ENCODE measurements at regions not wholly inside any gene's neighbourhood (a gene's known extent, or its start where the extent isn't known, plus 50 kb on each side); places are given as distances from the start of the nearest gene placed in this dataset.
"Not testable (repeated sequence)": the region's sequence is repeated elsewhere in the genome, so short reads cannot be mapped to it uniquely, and the experiment has no call there.

DNA sequence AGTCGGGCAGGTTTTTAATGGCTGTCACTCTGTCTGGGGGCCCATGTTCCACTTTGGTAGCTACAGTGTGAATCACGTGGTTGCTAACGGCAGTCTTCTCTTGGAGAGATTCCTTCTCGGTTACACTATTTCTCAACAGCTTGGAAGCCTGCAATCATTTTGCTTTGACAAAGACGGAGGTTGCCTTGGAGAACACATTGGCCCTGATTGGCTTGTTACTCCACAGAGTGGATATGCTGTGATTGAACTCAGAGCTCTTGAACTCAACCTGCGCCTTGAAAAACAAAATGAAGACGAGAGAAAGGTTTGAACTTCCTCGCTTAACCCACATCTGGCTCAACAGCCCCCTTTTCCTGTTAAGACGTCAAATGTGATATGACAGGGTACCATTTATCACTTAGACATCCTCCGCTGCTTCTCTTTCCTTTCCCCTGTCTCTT lies 218.9 kb downstream of the MAF start:
- no peaks in the 10 kb centered on the region for H4K20me1 ChIP-seq (ENCODE audit: control insufficient read depth, extremely low read depth, insufficient read depth, low read length)
- peak overlapping the region; percentile 8 for H3K4me2 ChIP-seq (ENCODE audit: control insufficient read depth, extremely low read depth, insufficient read depth, low read depth, low read length)
- peaks cover 3% of the 10 kb centered on the region for H3K27me3 ChIP-seq (ENCODE audit: control insufficient read depth, extremely low read depth, insufficient read depth, low read length)
- H3K9me3 ChIP-seq (ENCODE audit: control insufficient read depth, low read depth, low read length): no peaks in the 10 kb centered on the region
- H3K4me3 ChIP-seq (ENCODE audit: control insufficient read depth in 2 of 3, extremely low read depth in 1 of 3, insufficient read depth in 2 of 3, low read depth in 1 of 3, low read length in 3 of 3): no peak overlapping the region
- no peaks in the 10 kb centered on the region for H3K79me2 ChIP-seq (ENCODE audit: control insufficient read depth, insufficient read depth, low read length)
- H3K36me3 ChIP-seq (ENCODE audit: control insufficient read depth in 2 of 2, extremely low read depth in 1 of 2, insufficient read depth in 2 of 2, low read length in 2 of 2): no peaks in the 10 kb centered on the region
- TF ChIP-seq EZH2 (IDR thresholded peaks at IDR 0.05; ENCODE audit: low read length): no peak
- DNase-seq (ENCODE audit: low read depth, low spot score) (no peak), FAIRE-seq (no peak)
- dilution Hi-C loops (cut with MboI; ENCODE audit: extremely low pct_ligation_motif_present, low sequenced_read_pairs): no loop called here
- H3K9ac ChIP-seq (ENCODE audit: control insufficient read depth, extremely low read depth, insufficient read depth, low read length): no peak overlapping the region
- peaks cover 3% of the 10 kb centered on the region for H3K4me1 ChIP-seq (ENCODE audit: control insufficient read depth, extremely low read depth, insufficient read depth, low read length)
- no peak overlapping the region for H3K27ac ChIP-seq (ENCODE audit: control insufficient read depth, insufficient read depth, low read length)
- H3K9me1 ChIP-seq (ENCODE audit: control insufficient read depth, extremely low read depth, insufficient read depth, low read length): no peaks in the 10 kb centered on the region
- H2AFZ ChIP-seq (ENCODE audit: control insufficient read depth, low read length): no peak overlapping the region

- Histone ChIP-seq H4K20me1 (ENCODE audit: control insufficient read depth, extremely low read depth, insufficient read depth, low read length) (no peaks in the 10 kb centered on the region), H3K36me3 (ENCODE audit: control insufficient read depth in 2 of 2, extremely low read depth in 1 of 2, insufficient read depth in 2 of 2, low read length in 2 of 2) (no peaks in the 10 kb centered on the region), H3K9ac (ENCODE audit: control insufficient read depth, extremely low read depth, insufficient read depth, low read length) (no peak overlapping the region), H3K9me1 (ENCODE audit: control insufficient read depth, extremely low read depth, insufficient read depth, low read length) (no peaks in the 10 kb centered on the region), H3K27me3 (ENCODE audit: control insufficient read depth, extremely low read depth, insufficient read depth, low read length) (peaks cover 3% of the 10 kb centered on the region), H3K4me2 (ENCODE audit: control insufficient read depth, extremely low read depth, insufficient read depth, low read depth, low read length) (peak overlapping the region; percentile 8), H3K4me3 (ENCODE audit: control insufficient read depth in 2 of 3, extremely low read depth in 1 of 3, insufficient read depth in 2 of 3, low read depth in 1 of 3, low read length in 3 of 3) (no peak overlapping the region), H3K27ac (ENCODE audit: control insufficient read depth, insufficient read depth, low read length) (no peak overlapping the region), H3K9me3 (ENCODE audit: control insufficient read depth, low read depth, low read length) (no peaks in the 10 kb centered on the region), H2AFZ (ENCODE audit: control insufficient read depth, low read length) (peak overlapping the region; percentile 2), H3K4me1 (ENCODE audit: control insufficient read depth, extremely low read depth, insufficient read depth, low read length) (peaks cover 3% of the 10 kb centered on the region), H3K79me2 (ENCODE audit: control insufficient read depth, insufficient read depth, low read length) (no peaks in the 10 kb centered on the region)
- no peak for FAIRE-seq
- dilution Hi-C loops (cut with MboI; ENCODE audit: extremely low pct_ligation_motif_present, low sequenced_read_pairs): no loop called here
- DNase-seq (ENCODE audit: low read depth, low spot score): no peak
- no peak for TF ChIP-seq EZH2 (IDR thresholded peaks at IDR 0.05; ENCODE audit: low read length)
- TF ChIP-seq, protein P1, sequence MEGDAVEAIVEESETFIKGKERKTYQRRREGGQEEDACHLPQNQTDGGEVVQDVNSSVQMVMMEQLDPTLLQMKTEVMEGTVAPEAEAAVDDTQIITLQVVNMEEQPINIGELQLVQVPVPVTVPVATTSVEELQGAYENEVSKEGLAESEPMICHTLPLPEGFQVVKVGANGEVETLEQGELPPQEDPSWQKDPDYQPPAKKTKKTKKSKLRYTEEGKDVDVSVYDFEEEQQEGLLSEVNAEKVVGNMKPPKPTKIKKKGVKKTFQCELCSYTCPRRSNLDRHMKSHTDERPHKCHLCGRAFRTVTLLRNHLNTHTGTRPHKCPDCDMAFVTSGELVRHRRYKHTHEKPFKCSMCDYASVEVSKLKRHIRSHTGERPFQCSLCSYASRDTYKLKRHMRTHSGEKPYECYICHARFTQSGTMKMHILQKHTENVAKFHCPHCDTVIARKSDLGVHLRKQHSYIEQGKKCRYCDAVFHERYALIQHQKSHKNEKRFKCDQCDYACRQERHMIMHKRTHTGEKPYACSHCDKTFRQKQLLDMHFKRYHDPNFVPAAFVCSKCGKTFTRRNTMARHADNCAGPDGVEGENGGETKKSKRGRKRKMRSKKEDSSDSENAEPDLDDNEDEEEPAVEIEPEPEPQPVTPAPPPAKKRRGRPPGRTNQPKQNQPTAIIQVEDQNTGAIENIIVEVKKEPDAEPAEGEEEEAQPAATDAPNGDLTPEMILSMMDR (optimal IDR thresholded peaks at IDR 0.05 in 1 of 3, IDR thresholded peaks at IDR 0.05 in 1 of 3, conservative IDR thresholded peaks at IDR 0.05 in 1 of 3; ENCODE audit: extremely low read depth in 1 of 3, insufficient read depth in 2 of 3, low read length in 3 of 3): no peak
Measured at GRCh38 chr16:79380995-79381602, 219.4 kb downstream of the MAF start.

DNA sequence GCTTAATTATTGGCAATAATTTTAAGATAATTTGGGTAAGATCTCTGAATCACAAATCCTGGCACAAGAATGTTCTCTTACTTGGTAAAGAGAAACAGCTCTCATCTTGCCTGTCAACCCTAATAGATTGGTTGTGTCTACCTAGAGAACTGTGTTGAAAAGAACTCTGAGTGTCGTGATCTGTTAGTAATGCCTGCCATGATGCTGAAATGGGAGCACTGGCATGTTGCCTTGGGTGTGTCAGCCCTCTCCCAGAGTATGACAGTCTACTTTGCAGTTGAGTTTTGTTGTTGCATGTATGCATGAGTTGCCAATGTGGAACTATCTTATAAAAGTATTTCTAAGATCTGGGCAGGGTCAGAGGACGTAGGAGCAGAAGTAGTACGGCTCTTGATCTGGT lies 221.4 kb downstream of the MAF start:
- no peak overlapping the region for H3K9ac ChIP-seq (ENCODE audit: control insufficient read depth, extremely low read depth, insufficient read depth, low read length)
- TF ChIP-seq EZH2 (IDR thresholded peaks at IDR 0.05; ENCODE audit: low read length): no peak
- TF ChIP-seq, protein P1 (optimal IDR thresholded peaks at IDR 0.05 in 1 of 3, IDR thresholded peaks at IDR 0.05 in 1 of 3, conservative IDR thresholded peaks at IDR 0.05 in 1 of 3; ENCODE audit: extremely low read depth in 1 of 3, insufficient read depth in 2 of 3, low read length in 3 of 3): no peak
- H2AFZ ChIP-seq (ENCODE audit: control insufficient read depth, low read length): no peak overlapping the region
- peaks cover 3% of the 10 kb centered on the region for H3K27me3 ChIP-seq (ENCODE audit: control insufficient read depth, extremely low read depth, insufficient read depth, low read length)
- H3K4me1 ChIP-seq (ENCODE audit: control insufficient read depth, extremely low read depth, insufficient read depth, low read length): peaks cover 3% of the 10 kb centered on the region
- no peaks in the 10 kb centered on the region for H4K20me1 ChIP-seq (ENCODE audit: control insufficient read depth, extremely low read depth, insufficient read depth, low read length)
- no peak for FAIRE-seq
- no peak overlapping the region for H3K27ac ChIP-seq (ENCODE audit: control insufficient read depth, insufficient read depth, low read length)
- H3K79me2 ChIP-seq (ENCODE audit: control insufficient read depth, insufficient read depth, low read length): no peaks in the 10 kb centered on the region
- DNase-seq (ENCODE audit: low read depth, low spot score): no peak
- H3K9me3 ChIP-seq (ENCODE audit: control insufficient read depth, low read depth, low read length): no peaks in the 10 kb centered on the region
- H3K9me1 ChIP-seq (ENCODE audit: control insufficient read depth, extremely low read depth, insufficient read depth, low read length): no peaks in the 10 kb centered on the region
- H3K36me3 ChIP-seq (ENCODE audit: control insufficient read depth in 2 of 2, extremely low read depth in 1 of 2, insufficient read depth in 2 of 2, low read length in 2 of 2): no peaks in the 10 kb centered on the region
- no peak overlapping the region for H3K4me3 ChIP-seq (ENCODE audit: control insufficient read depth in 2 of 3, extremely low read depth in 1 of 3, insufficient read depth in 2 of 3, low read depth in 1 of 3, low read length in 3 of 3)
- dilution Hi-C loops (cut with MboI; ENCODE audit: extremely low pct_ligation_motif_present, low sequenced_read_pairs): no loop called here
- H3K4me2 ChIP-seq (ENCODE audit: control insufficient read depth, extremely low read depth, insufficient read depth, low read depth, low read length): no peak overlapping the region

- H3K4me1 ChIP-seq (ENCODE audit: control insufficient read depth, extremely low read depth, insufficient read depth, low read length); FAIRE-seq: not testable (repeated sequence)
Measured at GRCh38 chr16:79377082-79377481, 223.5 kb downstream of the MAF start.

More at GRCh38 chr16:79377082-79377481, 223.5 kb downstream of the MAF start:
- H3K79me2 ChIP-seq (ENCODE audit: control insufficient read depth, insufficient read depth, low read length); dilution Hi-C loops (cut with MboI; ENCODE audit: extremely low pct_ligation_motif_present, low sequenced_read_pairs); H3K4me2 ChIP-seq (ENCODE audit: control insufficient read depth, extremely low read depth, insufficient read depth, low read depth, low read length); H3K9me1 ChIP-seq (ENCODE audit: control insufficient read depth, extremely low read depth, insufficient read depth, low read length); H4K20me1 ChIP-seq (ENCODE audit: control insufficient read depth, extremely low read depth, insufficient read depth, low read length); H3K9ac ChIP-seq (ENCODE audit: control insufficient read depth, extremely low read depth, insufficient read depth, low read length); H3K4me3 ChIP-seq (ENCODE audit: control insufficient read depth in 2 of 3, extremely low read depth in 1 of 3, insufficient read depth in 2 of 3, low read depth in 1 of 3, low read length in 3 of 3); DNase-seq (ENCODE audit: low read depth, low spot score); H3K27me3 ChIP-seq (ENCODE audit: control insufficient read depth, extremely low read depth, insufficient read depth, low read length); H2AFZ ChIP-seq (ENCODE audit: control insufficient read depth, low read length); H3K27ac ChIP-seq (ENCODE audit: control insufficient read depth, insufficient read depth, low read length); H3K36me3 ChIP-seq (ENCODE audit: control insufficient read depth in 2 of 2, extremely low read depth in 1 of 2, insufficient read depth in 2 of 2, low read length in 2 of 2); H3K9me3 ChIP-seq (ENCODE audit: control insufficient read depth, low read depth, low read length): not testable (repeated sequence)

Data from keratinocyte (primary cell).